ENCODE measurements at regions not wholly inside any gene's neighbourhood (a gene's known extent, or its start where the extent isn't known, plus 50 kb on each side); places are given as distances from the start of the nearest gene placed in this dataset.

DNA sequence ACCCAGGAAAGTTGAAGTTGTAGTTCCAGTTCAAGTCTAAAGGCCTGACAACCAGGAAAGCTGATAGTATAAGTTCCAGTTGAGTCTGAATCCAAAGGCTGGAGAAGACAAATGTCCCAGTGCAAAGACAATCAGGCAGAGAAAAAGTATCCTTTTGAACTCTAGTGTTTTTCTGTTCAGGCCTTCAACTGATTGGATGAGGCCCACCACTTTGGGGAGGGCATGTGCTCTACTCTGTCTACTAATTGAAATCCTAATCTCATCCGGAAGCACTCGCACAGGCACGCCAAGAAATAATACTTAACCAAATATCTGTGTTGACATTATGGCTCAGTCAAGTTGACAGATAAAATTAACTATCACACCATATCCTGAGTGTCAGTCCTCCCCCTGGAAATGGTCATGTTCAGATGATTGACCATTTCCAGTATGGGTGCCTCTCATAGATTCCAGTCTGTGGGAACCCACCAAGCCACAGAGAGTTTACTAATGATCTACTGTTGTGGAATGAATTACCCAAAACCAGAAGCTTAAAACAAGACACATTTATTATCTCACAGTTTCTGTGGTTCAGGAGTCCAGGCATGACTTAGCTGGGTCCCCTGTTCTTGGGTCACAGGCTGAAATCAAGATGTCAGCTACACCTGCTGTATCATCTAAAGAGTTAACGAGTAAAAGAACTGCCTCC lies 296.3 kb upstream of the ZP4 start:
- Histone ChIP-seq H3K27ac (ENCODE audit: low read length) (no peak overlapping the region), H3K9me2 (replicated peaks; ENCODE audit: insufficient read depth, low read length) (no peaks in the 10 kb centered on the region), H3K79me2 (ENCODE audit: low read length) (no peaks in the 10 kb centered on the region), H3K4me2 (ENCODE audit: low read depth, low read length) (no peak overlapping the region), H4K20me1 (ENCODE audit: insufficient read depth, low read length) (no peaks in the 10 kb centered on the region), H3F3A (ENCODE audit: insufficient read depth, low read length) (no peaks in the 10 kb centered on the region), H3K4me1 (ENCODE audit: low read length) (no peaks in the 10 kb centered on the region), H3K9me3 (replicated peaks; ENCODE audit: insufficient read depth, low read length) (no peaks in the 10 kb centered on the region), H3K36me3 (replicated peaks; ENCODE audit: insufficient read depth, low read length) (no peaks in the 10 kb centered on the region), H3K27me3 (replicated peaks; ENCODE audit: insufficient read depth, low read length) (no peaks in the 10 kb centered on the region), H3K9ac (ENCODE audit: low read length) (no peak overlapping the region), H3K4me3 (ENCODE audit: low read length) (no peak overlapping the region), H2AFZ (ENCODE audit: low read length) (no peak overlapping the region)
- DNase-seq: no peak
- no peak for TF ChIP-seq EZH2phosphoT487 (IDR thresholded peaks at IDR 0.05; ENCODE audit: low read length)
- TF ChIP-seq EZH2 (optimal IDR thresholded peaks at IDR 0.05; ENCODE audit: low read depth, low read length): no peak
- TF ChIP-seq, protein P1, sequence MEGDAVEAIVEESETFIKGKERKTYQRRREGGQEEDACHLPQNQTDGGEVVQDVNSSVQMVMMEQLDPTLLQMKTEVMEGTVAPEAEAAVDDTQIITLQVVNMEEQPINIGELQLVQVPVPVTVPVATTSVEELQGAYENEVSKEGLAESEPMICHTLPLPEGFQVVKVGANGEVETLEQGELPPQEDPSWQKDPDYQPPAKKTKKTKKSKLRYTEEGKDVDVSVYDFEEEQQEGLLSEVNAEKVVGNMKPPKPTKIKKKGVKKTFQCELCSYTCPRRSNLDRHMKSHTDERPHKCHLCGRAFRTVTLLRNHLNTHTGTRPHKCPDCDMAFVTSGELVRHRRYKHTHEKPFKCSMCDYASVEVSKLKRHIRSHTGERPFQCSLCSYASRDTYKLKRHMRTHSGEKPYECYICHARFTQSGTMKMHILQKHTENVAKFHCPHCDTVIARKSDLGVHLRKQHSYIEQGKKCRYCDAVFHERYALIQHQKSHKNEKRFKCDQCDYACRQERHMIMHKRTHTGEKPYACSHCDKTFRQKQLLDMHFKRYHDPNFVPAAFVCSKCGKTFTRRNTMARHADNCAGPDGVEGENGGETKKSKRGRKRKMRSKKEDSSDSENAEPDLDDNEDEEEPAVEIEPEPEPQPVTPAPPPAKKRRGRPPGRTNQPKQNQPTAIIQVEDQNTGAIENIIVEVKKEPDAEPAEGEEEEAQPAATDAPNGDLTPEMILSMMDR (IDR thresholded peaks at IDR 0.05; ENCODE audit: low read length): no peak

DNA sequence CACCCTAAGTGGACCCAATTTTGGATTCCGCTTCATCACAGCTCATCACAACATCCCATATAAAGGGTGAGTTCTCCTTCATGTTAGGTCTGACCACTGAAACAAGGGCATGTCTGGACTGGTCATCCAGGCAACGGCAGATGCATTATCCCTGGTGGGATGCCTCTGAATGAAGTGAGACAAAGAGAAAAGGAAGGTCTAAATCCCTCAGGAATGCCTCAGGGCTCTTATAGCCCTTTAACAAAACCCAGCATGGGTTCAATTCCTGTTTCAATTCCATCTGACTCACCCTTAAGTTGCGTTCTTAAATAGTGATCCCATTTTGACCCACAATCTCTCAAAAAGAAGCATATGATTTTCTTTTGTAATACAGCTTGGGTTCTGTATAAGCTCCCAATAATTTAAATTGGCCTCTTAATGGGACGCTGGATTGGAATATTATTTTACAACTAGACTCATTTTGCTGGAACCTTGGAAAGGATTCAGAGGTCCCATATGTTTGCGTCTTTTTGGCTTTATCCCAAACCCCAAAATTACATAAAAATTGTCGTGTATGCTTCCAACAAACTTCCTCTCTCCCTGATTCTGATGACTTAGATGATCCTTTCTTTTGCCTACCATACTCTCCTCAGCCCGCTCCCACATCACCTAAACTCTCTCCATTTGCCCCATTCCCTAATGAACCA lies 287.4 kb upstream of the ZP4 start:
- Histone ChIP-seq H3F3A (ENCODE audit: insufficient read depth, low read length) (no peaks in the 10 kb centered on the region), H3K9me3 (replicated peaks; ENCODE audit: insufficient read depth, low read length) (no peaks in the 10 kb centered on the region), H2AFZ (ENCODE audit: low read length) (no peak overlapping the region), H3K27ac (ENCODE audit: low read length) (no peak overlapping the region), H3K4me1 (ENCODE audit: low read length) (no peaks in the 10 kb centered on the region), H3K9ac (ENCODE audit: low read length) (no peak overlapping the region), H3K36me3 (replicated peaks; ENCODE audit: insufficient read depth, low read length) (no peaks in the 10 kb centered on the region), H3K79me2 (ENCODE audit: low read length) (no peaks in the 10 kb centered on the region), H3K4me2 (ENCODE audit: low read depth, low read length) (no peak overlapping the region), H3K27me3 (replicated peaks; ENCODE audit: insufficient read depth, low read length) (no peaks in the 10 kb centered on the region), H3K9me2 (replicated peaks; ENCODE audit: insufficient read depth, low read length) (no peaks in the 10 kb centered on the region), H3K4me3 (ENCODE audit: low read length) (no peak overlapping the region), H4K20me1 (ENCODE audit: insufficient read depth, low read length) (no peaks in the 10 kb centered on the region)
- DNase-seq: no peak
- TF ChIP-seq EZH2 (optimal IDR thresholded peaks at IDR 0.05; ENCODE audit: low read depth, low read length): no peak
- TF ChIP-seq, protein P1 (IDR thresholded peaks at IDR 0.05; ENCODE audit: low read length): no peak
- no peak for TF ChIP-seq EZH2phosphoT487 (IDR thresholded peaks at IDR 0.05; ENCODE audit: low read length)

DNA sequence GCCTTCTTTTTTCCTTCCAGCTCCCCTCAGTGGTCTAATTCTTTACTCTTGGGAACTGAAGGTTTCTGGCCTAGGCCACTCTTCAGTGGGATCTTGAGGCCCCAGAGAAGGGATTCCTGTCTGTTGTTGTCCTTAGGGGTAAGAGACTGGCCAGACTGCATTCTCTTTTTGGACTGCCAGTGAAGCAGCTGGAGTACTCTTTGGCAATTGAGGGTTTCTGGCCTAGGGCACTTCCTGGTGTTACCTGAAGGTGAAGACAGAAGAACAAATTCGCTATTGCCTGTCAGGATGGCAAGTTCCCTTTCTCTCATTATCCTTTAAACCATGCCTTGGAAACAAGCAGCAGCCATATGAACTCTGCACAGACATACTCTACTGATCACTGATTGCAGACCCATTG lies 286.6 kb upstream of the ZP4 start:
- Histone ChIP-seq H3K4me1 (ENCODE audit: low read length) (no peaks in the 10 kb centered on the region), H3K36me3 (replicated peaks; ENCODE audit: insufficient read depth, low read length) (no peaks in the 10 kb centered on the region), H3K9me3 (replicated peaks; ENCODE audit: insufficient read depth, low read length) (no peaks in the 10 kb centered on the region), H2AFZ (ENCODE audit: low read length) (no peak overlapping the region), H3F3A (ENCODE audit: insufficient read depth, low read length) (no peaks in the 10 kb centered on the region), H3K4me2 (ENCODE audit: low read depth, low read length) (no peak overlapping the region), H4K20me1 (ENCODE audit: insufficient read depth, low read length) (no peaks in the 10 kb centered on the region), H3K79me2 (ENCODE audit: low read length) (no peaks in the 10 kb centered on the region), H3K4me3 (ENCODE audit: low read length) (no peak overlapping the region), H3K27ac (ENCODE audit: low read length) (no peak overlapping the region), H3K9me2 (replicated peaks; ENCODE audit: insufficient read depth, low read length) (no peaks in the 10 kb centered on the region), H3K27me3 (replicated peaks; ENCODE audit: insufficient read depth, low read length) (no peaks in the 10 kb centered on the region), H3K9ac (ENCODE audit: low read length) (no peak overlapping the region)
- no peak for DNase-seq
- TF ChIP-seq, protein P1 (IDR thresholded peaks at IDR 0.05; ENCODE audit: low read length): no peak
- no peak for TF ChIP-seq EZH2 (optimal IDR thresholded peaks at IDR 0.05; ENCODE audit: low read depth, low read length)
- TF ChIP-seq EZH2phosphoT487 (IDR thresholded peaks at IDR 0.05; ENCODE audit: low read length): no peak

Measured in MM.1S (cell line).